ENCODE measurements at regions not wholly inside any gene's neighbourhood (a gene's known extent, or its start where the extent isn't known, plus 50 kb on each side); places are given as distances from the start of the nearest gene placed in this dataset.

DNA sequence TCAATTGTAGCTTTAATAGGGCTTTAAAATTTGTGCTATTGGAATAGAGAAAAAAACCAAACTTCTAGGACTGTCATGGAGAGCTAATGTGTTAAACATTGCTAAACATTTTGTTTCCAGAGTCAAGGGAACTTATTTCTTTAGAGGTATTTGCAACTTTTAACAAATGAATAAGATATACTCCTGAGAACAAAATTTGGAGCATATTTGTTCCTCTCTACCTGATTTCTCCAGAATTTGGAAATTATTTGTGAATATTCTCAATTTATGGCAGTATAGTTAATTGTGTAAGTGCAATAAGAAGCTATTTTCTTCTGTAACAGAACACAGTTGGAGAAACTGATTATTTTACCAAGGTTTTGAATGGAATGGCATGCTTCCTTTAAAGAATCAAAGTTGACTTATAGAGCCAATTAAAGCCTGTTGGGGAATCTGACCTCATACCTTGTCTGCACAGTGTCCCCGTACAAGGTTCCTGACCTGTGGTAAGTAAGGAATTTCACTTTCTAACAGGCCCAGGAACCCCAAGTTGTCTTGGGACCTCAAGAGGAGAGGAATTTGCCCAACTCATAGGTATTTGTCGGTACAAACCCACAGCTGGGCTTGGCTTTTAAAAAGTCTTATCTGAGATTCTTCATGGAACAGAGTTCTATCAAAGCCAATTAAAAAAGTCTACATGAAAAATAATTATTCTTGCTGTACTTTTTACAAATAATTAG is 72.6 kb upstream of the CSF1 start:
- no peak for TF ChIP-seq CTCF (IDR thresholded peaks at IDR 0.05; ENCODE audit: low read depth, low read length)
- TF ChIP-seq EZH2phosphoT487 (IDR thresholded peaks at IDR 0.05; ENCODE audit: low read depth), result no peak

All from OCI-LY3 (cell line).